HCEC 1CT (cell line): ENCODE measurements at regions not wholly inside any gene's neighbourhood (a gene's known extent, or its start where the extent isn't known, plus 50 kb on each side); places are given as distances from the start of the nearest gene placed in this dataset.
"Not testable (repeated sequence)": the region's sequence is repeated elsewhere in the genome, so short reads cannot be mapped to it uniquely, and the experiment has no call there.

Source experiments
- DNase-seq: peaks from one replicate; pipeline ENCODE4 v3.0.0-alpha.2; 2017

DNA sequence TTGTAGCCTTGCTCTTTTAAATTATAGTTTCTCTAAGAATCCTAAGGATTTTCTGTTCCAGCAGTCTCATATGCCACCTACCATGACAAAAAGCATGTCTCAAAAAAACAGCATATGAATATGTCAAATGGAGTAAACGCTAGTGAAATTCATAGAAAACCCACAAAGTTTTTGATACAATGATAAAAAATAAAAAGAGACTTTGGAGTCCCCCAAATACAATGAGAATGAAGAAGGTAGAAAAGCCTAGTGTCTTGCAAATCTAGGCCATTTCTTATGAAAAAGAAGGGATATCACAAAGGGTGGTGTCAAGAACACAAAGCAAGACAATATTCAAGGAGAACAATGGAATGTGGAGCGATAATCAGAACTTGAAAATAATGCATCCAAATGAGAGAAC is 668.5 kb downstream of the PLOD2 start:
- DNase-seq = no peak

DNA sequence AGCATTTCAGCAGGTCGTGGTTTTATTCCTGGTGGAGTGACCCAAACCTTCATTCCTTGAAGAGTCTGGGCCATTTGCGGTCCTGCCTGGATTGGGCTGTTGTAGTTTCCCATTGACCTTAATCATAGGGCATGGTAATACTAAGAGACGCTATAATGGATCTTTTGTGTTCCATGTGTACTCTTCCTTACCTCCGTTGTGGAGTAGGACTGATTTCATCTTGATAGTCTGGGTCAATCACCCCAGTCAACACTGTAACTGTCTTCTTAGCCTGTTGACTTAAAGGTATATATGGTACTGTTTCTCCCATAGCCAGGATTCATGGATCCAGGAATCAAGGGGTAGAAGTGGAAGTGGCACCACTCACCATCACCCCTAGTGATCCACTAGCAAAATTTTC is 643.6 kb downstream of the PLOD2 start:
- not testable (repeated sequence) for DNase-seq

DNA sequence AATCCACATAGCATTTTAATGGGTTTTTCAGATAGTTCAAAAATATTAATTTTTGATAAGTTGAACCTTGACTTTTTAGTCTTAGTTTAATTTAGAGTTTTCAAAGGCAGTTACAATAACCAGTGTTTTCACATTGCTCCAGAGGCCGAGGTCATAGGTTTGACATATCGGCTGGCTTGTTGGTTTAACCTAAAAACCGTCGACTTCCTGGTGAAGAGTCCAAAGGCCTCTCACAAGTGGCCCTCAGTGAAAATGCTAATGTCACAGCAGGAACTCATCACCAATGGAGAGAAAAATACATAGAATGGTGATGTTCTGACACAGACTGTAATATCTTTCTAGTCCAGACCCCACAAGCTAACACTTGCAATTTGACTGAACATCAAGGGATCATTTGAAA is 642.3 kb downstream of the PLOD2 start:
- no peak for DNase-seq

DNA sequence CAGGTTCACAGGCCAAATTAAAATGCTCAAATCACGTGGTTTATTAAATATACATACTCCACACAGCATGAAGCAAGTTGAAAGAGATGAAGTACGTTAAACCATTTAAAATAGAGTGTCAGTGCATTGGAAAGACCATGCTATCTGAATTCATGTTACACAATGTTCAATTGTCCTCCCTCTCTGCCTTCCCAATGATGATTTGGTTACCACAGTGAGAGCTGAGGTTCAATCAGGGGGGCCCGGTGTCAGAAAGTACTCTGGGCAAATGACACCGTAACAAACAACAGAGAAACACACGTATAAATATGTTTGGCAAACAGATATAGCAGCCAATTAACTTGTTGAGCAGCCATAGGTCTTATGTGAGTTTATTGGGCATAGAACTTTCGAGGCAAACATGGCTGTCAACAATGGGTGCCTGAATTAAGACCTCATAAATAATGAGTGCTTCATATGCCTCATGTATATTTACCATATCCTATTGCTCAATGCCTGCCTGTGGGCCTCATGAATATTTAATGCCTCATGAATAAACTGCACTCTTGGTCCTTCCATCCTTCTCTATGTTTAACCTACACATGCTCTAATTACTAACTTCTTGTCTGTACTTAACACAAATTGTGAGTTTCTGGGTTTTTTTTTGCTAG is 641.5 kb downstream of the PLOD2 start:
- no peak for DNase-seq

DNA sequence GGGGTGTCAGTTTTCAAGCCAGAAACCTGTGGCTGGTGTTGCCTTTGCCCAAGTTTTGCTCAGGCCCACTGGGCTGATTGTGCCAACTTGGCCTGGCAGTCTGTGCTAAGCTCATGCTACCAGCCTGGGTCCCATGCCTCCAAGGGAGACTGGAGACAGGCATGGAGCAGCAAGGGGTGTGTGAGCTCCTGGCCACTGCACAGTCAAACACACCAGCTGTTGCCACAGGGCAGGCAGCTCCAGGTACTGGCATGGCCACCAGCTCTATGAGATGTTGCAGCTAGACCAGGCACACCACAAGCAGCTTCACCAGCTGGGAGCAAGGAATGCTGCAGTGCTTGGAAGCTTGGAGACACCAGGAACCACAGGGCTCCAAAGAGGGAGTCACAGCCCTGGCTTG is 638.8 kb downstream of the PLOD2 start:
- no peak for DNase-seq

DNA sequence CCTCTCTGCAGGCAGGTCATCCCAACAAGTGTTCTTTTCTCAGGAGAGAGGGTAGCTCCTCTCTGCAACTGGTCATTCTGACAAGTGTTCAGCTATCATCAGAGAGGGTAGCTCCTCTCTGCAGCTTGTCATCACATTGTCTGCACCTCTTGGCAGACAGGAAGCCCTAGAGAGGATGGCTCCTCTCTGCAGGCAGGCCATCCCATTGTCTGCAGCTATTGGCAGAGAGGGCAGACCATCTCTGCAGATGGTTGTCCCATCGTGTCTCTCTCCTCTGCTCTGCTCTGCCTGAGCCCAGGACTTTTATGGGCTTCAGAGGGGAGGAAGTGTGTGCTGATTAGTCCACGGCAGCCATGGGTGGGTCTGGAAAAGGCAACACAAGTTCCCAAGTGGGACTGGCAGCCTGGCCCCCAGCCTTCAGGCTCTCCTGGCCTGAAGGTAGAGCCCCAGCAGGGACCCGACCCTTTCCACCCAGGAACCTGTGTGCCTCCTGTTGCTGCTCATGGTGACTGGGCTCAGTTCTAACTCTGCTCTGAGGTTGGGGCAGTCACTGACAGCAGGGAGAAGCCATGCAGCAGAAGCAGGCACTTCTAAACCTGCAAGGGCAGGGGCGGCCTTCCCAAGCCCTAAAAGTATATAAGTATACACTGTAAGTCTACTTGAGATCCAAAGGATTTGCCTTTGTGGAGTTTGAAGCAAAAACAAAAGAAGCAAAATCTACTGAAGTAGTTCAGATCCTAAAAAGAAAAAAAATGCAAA is 637.9 kb downstream of the PLOD2 start:
- no peak for DNase-seq

DNA sequence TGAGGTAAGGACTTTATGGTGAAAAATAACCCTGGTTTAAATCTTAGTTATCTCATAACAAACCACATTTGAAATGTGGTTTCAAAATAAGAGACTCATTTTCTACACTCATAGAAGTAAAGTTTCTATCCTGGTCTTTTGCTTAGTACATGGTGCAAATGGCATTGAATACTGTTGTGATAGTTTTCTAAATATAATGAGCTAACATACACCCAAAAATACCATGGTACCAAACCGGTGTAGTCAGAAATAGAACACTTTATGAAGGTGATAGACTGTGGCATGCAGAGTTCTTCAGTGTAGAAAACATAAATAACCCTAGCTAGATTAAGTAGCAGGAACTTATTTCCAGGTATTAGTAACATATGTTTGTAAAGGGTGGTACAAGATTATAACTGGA is 629.4 kb downstream of the PLOD2 start:
- DNase-seq = no peak

DNA sequence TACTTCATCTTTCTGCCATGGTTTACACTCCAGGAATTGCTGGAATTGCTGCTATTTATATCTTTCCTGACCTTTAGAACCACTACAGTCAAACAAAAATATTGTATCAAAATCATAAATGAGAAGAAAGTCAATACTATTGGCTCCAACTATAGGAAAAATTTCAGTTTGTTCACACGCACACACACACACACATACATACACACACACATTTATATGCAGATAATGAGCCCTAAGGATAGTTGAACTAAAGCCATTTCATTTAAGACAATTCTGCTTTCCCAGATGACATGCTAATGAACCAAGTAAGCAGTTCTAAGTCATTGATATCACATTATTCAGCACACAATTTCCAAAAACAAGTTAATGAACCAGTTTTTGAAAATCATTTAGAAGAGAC is 627.3 kb downstream of the PLOD2 start:
- DNase-seq = no peak

DNA sequence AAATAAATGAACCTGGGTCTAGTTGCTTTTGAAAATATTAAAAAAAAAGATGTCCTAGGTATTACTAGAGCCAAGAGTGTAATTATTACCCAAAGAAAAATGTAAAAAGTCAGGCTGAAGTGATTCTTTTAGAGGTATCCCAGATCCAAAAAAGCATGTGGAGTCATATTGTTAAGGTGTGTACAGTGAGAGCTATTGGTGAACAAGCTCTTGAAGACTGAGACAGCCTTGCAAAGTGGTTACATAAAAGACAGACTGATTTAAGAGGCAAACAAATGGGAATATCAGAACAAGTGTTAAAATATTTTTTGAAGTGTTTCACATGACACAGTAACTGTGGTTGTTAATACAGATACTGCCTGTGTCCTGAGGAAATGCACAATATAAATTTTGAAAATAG is 624.5 kb downstream of the PLOD2 start:
- no peak for DNase-seq

DNA sequence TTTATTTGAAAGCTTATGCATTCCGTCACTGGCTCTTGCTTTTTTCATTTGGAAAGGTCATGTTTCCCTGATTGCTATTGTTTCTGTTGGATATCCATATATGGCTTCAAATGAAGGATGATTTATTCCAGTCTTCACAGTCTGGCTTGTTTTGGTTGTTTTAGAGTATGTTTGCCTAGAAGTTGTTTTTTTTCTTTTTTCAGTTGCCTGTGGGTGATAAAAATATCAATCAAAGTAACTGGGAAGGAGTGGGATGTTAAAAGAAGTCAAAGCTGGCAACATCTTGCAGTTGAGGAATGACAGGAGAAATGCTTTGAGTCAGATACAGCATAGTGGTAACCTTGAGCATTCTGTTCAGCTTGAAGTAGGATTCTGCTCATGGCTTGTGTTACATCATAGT is 610.5 kb downstream of the PLOD2 start:
- DNase-seq = no peak

DNA sequence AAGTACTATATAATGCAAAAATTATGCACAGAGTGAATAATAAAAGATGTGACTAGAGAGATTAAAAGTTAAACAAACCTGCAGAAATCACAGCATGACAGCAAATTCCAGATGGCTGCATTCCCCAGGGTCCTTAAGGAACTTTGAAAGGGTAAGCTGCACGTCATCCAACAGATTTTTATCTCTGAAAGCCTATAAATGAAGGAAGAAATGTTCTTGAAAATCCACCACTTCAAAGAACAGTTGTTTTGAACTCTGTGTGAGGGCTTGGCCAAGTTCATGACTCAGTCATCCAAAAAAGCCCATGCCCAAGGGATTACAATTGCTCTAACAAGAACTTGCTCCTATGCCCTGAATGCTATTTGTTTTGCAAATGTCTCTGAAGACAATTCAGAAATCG is 603.6 kb downstream of the PLOD2 start:
- no peak for DNase-seq

DNA sequence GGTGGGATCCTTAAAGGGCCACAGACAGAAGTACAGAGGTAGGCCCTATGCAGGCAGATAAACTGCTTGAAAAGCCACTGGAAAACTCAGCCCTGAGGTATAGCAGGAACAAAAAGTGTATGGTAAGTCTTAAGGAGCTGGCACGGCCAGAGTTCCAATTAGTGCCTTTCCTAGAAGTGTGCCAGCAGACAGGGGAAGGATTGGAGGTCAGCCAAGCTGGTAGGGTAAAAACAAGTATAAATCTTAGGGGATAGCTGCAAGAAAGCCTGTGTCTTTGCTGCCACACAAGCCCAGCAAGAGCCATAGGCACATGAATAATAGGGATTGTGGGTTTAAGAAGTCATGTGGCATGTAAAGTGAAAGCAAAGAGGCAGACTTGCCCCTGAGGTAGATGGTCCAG is 582.5 kb downstream of the PLOD2 start:
- no peak for DNase-seq

DNA sequence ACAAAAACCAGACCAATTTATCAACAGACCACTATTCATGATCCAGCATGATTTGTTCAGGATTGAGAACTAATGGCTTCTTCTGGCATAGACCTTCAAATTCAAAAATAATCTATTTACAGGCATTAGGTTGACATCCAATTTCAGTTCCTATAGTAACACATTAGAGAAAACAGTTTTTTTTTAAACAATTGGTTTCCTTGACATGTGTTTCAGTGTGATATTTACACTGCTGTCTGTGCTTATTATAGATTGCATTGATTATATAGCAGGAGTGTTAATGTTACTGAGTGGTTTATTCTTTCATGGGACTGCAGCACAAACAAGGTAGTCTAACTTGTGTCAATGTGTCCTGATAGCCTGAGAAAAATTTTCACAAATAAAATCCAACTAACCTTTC is 579.3 kb downstream of the PLOD2 start:
- no peak for DNase-seq

DNA sequence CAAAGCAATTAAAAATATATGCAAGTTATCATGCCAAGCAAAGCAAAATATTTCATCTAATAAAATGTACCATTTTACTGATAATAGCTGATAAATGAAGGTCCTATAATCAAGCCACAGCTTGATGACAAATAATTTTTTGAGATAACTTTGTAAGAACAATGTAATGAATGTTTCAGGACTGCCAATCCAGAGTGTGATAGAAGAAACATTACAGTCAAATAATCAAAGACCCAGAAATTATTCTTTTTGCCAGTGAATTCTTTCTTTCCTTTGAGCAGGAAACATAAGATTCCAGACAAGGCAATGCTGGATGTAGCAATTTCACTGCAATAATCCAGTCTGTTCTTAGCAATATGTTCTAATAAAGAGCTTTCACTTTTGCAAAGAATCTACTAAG is 556.1 kb downstream of the PLOD2 start:
- no peak for DNase-seq

DNA sequence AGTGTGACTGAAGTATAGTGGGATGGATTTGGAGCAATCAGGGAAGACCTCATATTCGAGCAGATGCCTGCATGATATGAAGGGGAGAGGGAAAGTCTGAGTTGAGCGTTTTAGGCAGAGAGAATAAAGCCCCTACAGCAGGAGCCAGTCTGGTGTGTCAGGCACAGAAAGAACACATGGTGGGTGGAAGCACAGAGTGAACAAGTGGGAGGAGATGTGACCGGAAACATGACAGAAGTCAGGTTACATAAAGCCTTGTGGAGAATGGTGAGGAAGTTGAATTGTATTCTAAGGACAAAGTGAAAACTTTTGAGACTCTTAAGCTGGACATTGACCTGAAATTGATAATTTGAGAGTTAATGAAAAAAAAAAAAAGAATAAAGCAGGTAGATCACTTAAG is 541.0 kb downstream of the PLOD2 start:
- DNase-seq = no peak

DNA sequence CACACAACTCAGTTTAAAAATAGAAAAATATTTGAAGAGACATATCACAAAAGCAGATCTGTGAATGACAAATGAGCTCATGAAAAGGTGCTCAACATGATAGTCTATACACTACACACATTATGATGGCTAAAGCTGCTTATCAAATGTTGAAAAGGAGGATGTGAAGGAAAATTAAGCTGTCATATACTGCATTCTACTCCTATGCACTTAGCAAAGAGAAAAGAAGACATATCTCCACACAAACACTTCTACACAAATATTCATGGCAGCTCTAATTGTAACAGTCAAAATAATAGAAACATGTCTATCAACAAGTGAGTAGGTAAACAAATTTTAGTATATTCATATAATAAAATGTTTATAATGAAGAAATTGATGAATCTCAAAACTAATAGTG is 540.5 kb downstream of the PLOD2 start:
- DNase-seq = no peak

DNA sequence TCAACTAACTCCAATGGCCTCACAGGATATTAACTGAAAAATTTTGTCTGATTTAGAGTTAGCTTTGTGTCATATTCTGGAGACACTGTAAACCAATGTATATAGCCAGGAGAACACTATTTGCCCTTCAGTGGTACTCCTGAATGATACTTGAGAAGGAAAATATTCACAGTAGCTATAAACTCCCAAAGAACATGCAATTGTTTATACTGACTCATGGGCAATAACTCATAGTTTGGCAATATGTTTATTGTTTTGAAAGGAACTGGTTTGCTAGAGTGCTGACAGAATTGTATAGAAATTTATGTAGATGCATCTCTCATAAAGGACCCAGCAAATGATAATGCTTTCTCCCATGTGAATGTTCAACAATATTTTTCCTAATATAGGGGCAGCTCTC is 537.6 kb downstream of the PLOD2 start:
- peak; percentile 36 for DNase-seq

DNA sequence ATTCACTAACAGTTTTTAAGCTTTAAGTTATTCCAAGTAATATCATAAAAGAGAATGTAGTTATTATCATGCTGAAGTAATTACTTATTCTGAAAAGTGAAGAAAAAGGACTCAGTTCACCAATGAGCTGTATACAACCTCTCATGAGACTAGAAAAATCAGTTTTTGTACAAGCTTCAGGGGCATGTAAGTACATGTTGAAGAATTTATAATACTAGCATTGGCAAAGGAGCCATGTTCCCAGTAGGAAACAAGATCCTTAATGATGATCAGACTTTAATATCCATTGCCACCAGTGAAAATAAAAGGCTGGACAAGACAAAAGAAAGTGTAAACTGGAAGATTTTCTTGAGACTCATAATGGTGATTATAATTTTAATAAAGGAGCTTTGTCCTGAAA is 532.8 kb downstream of the PLOD2 start:
- DNase-seq = no peak

DNA sequence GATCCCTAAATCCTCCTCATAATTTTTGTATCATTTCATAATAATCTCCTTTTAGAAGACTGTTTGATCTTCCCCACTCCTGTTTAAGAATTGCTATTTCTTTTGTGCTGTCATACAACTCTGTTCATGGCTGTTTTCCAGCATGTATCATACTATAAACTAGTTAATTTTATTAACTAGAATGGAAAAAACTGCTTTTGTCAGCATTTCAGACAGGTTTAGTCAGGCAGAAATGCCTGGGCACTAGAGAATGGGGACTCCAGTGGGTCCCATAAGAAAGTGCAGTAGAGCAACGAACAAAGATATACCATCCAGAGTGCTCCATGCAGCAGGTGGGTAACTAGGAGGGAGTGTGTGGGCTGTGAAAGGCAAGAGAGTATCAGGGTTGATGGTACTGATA is 523.9 kb downstream of the PLOD2 start:
- DNase-seq = no peak

DNA sequence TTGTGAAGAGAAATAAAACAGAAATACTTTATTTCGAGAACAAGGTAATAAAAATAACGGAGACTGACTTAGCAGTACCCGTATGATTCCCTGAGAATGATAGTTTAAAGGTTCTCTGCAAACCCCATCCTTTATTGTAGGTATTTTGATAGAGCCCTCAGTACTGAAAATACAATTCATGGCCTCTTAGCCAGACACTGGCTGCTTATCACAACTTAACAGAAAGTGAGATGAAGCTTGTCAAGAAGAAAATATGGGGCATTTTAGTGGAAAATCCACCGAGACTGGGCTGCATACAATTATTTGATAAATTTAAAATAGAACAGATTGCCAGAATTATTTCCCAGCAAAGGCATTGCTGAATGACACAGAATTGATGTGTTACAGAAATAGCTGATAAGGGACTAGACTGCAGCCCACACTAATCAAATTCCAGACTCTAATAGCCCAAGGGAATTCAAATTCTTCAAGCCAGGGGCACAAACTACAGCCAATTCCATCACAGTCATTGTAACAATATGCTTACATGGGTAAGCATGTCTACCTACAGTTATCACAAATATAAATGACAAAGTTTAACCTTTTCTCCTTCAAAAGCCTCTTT is 521.9 kb downstream of the PLOD2 start:
- DNase-seq = no peak

DNA sequence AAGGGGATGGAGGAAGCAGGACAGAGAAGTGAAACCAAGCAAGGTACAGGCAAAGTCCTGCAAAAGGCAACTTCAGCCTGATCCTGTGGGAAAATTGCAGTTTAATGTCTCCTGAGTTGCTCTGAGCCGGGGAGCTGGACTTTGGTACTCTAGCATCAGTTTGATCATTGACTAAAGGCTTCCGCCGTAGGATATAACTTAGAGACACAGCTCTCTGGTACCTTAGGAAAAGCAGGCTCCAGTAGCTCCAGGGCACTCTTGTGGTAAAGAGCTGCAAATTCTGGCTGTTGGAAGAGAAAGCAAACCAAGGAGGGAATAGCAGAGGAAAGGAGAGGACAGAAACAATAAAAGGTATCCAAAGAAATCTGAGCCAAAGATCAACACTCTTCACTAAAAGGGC is 521.1 kb downstream of the PLOD2 start:
- no peak for DNase-seq

DNA sequence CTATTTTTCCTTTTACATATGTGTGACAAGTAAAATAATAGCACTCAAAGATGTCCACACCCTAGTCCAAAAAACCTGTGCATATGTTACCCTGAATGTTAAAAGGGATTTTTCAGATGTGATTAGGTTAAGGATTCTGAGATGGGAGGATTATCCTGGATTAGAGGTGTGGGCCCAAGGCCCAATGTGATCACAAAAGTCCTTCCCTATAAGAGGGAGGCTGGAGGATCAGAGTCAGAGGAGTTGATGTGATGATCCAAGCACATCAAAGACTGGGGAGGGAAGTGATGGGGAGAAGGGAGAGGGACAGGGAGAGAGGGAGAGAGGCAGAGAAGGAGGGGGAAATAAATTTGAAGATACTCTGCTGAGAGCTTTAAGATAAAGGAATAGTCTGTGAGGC is 512.6 kb downstream of the PLOD2 start:
- no peak for DNase-seq

DNA sequence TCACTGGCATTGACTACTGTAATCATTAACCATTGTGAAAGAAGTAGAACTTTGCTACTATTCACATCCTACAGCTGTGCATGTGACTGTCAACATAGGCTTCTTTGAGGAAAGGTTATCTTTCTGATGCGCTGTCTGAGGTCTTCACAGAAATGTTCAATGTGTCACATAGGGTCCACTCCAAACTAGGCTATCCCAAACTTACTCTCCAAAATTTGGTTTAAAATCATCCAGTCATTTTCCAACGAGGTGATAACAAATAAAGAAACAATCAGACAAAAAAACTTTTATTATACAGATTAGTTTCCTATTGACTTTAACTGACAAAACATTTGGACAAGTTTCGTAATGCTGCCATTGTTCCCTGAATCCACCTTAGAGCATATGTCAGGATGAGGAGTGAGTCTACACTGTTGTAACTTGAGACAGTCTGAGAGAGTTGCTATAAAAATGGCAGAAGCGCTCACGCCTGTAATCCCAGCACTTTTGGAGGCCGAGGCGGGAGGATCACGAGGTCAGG is 511.6 kb downstream of the PLOD2 start:
- DNase-seq = no peak

DNA sequence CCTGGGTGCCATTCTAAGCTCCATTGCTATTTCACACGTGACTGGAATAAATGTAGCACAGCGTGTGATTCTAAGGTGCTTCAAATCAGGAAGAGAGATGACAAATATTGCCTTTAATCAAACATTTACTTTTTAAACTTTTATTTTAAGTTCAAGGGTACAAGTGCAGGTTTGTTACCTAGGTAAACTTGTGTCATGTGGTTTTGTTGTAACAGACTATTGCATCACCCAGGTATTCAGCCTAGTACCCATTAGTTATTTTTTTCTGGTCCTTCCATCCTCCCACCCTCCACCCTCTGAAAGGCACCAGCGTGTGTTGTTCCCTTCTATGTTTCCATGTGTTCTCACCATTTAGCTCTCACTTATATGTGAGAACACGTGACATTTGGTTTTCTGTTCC is 510.8 kb downstream of the PLOD2 start:
- DNase-seq = no peak
